ENCODE measurements at regions not wholly inside any gene's neighbourhood (a gene's known extent, or its start where the extent isn't known, plus 50 kb on each side); places are given as distances from the start of the nearest gene placed in this dataset.

- no peaks in the 10 kb centered on the region for H3K79me2 ChIP-seq (ENCODE audit: insufficient read depth, low read length)
These were observed 138.9 kb upstream of the COBL start for GRCh38 chr7:51455513-51455912.

GRCh38 chr7:51455086-51455485 is 138.5 kb upstream of the COBL start:
- H3K27me3 Mint-ChIP-seq (ENCODE audit: low read depth, unreplicated experiment), result peaks cover 12% of the 10 kb centered on the region
- FAIRE-seq, result no peak
- TF ChIP-seq EZH2 (IDR thresholded peaks at IDR 0.05; ENCODE audit: insufficient read depth, low read length) (no peak), CTCF (IDR thresholded peaks at IDR 0.05; ENCODE audit: insufficient read depth, low read depth, low read length) (no peak)

More at GRCh38 chr7:51455513-51455912, 138.9 kb upstream of the COBL start:
- no peak for TF ChIP-seq CTCF (IDR thresholded peaks at IDR 0.05; ENCODE audit: insufficient read depth, low read depth, low read length)
- TF ChIP-seq EZH2 (IDR thresholded peaks at IDR 0.05; ENCODE audit: insufficient read depth, low read length), result no peak
- H4K20me1 ChIP-seq (ENCODE audit: insufficient read depth, low read length), result no peaks in the 10 kb centered on the region
- H3K4me3 ChIP-seq (ENCODE audit: insufficient read depth, low read depth, low read length), result no peak overlapping the region
- H3K9ac ChIP-seq (ENCODE audit: low read length), result no peak overlapping the region
- no peak overlapping the region for H3K27ac Mint-ChIP-seq (ENCODE audit: unreplicated experiment)
- no peak overlapping the region for H3K4me2 ChIP-seq (ENCODE audit: low read length)
- peaks cover 12% of the 10 kb centered on the region for H3K27me3 Mint-ChIP-seq (ENCODE audit: low read depth, unreplicated experiment)
- H3K27ac ChIP-seq (ENCODE audit: low read depth, low read length), result no peak overlapping the region
- H2AFZ ChIP-seq (ENCODE audit: low read depth, low read length), result no peak overlapping the region
- no peak overlapping the region for H3K4me3 Mint-ChIP-seq (ENCODE audit: unreplicated experiment)
- H3K4me1 ChIP-seq (ENCODE audit: insufficient read depth, low read length), result no peaks in the 10 kb centered on the region
- H3K4me1 Mint-ChIP-seq (ENCODE audit: low read depth, unreplicated experiment), result no peaks in the 10 kb centered on the region
- H3K27me3 ChIP-seq (ENCODE audit: insufficient read depth, low read length), result no peaks in the 10 kb centered on the region
- no peaks in the 10 kb centered on the region for H3K36me3 Mint-ChIP-seq (ENCODE audit: low read depth, unreplicated experiment)
- no peaks in the 10 kb centered on the region for H3K9me3 ChIP-seq (ENCODE audit: insufficient read depth, low read depth, low read length)
- FAIRE-seq (no peak), DNase-seq (ENCODE audit: low read depth) (no peak)
- H3K36me3 ChIP-seq (ENCODE audit: insufficient read depth, low read length), result no peaks in the 10 kb centered on the region
- peaks cover 1% of the 10 kb centered on the region for H3K9me3 Mint-ChIP-seq (ENCODE audit: unreplicated experiment)

GRCh38 chr7:51452694-51453093 is 136.1 kb upstream of the COBL start:
- Histone ChIP-seq H4K20me1 (ENCODE audit: insufficient read depth, low read length) (no peaks in the 10 kb centered on the region), H3K4me1 (ENCODE audit: insufficient read depth, low read length) (no peaks in the 10 kb centered on the region), H3K27me3 (ENCODE audit: insufficient read depth, low read length) (no peaks in the 10 kb centered on the region), H3K4me2 (ENCODE audit: low read length) (no peak overlapping the region), H3K9ac (ENCODE audit: low read length) (no peak overlapping the region), H2AFZ (ENCODE audit: low read depth, low read length) (no peak overlapping the region), H3K4me3 (ENCODE audit: insufficient read depth, low read depth, low read length) (no peak overlapping the region), H3K36me3 (ENCODE audit: insufficient read depth, low read length) (no peaks in the 10 kb centered on the region), H3K79me2 (ENCODE audit: insufficient read depth, low read length) (no peaks in the 10 kb centered on the region), H3K9me3 (ENCODE audit: insufficient read depth, low read depth, low read length) (no peaks in the 10 kb centered on the region), H3K27ac (ENCODE audit: low read depth, low read length) (no peak overlapping the region)
- FAIRE-seq (no peak), DNase-seq (ENCODE audit: low read depth) (no peak)
- Mint-ChIP-seq H3K9me3 (ENCODE audit: unreplicated experiment) (no peaks in the 10 kb centered on the region), H3K4me3 (ENCODE audit: unreplicated experiment) (no peak overlapping the region), H3K4me1 (ENCODE audit: low read depth, unreplicated experiment) (no peaks in the 10 kb centered on the region), H3K27ac (ENCODE audit: unreplicated experiment) (no peak overlapping the region), H3K27me3 (ENCODE audit: low read depth, unreplicated experiment) (peaks cover 1% of the 10 kb centered on the region), H3K36me3 (ENCODE audit: low read depth, unreplicated experiment) (no peaks in the 10 kb centered on the region)
- TF ChIP-seq EZH2 (IDR thresholded peaks at IDR 0.05; ENCODE audit: insufficient read depth, low read length) (no peak), CTCF (IDR thresholded peaks at IDR 0.05; ENCODE audit: insufficient read depth, low read depth, low read length) (no peak)

More at GRCh38 chr7:51455086-51455485, 138.5 kb upstream of the COBL start:
- Histone ChIP-seq H3K9me3 (ENCODE audit: insufficient read depth, low read depth, low read length) (no peaks in the 10 kb centered on the region), H3K9ac (ENCODE audit: low read length) (no peak overlapping the region), H4K20me1 (ENCODE audit: insufficient read depth, low read length) (no peaks in the 10 kb centered on the region), H3K27ac (ENCODE audit: low read depth, low read length) (no peak overlapping the region), H2AFZ (ENCODE audit: low read depth, low read length) (no peak overlapping the region), H3K4me2 (ENCODE audit: low read length) (no peak overlapping the region), H3K4me1 (ENCODE audit: insufficient read depth, low read length) (no peaks in the 10 kb centered on the region), H3K4me3 (ENCODE audit: insufficient read depth, low read depth, low read length) (no peak overlapping the region), H3K36me3 (ENCODE audit: insufficient read depth, low read length) (no peaks in the 10 kb centered on the region), H3K79me2 (ENCODE audit: insufficient read depth, low read length) (no peaks in the 10 kb centered on the region), H3K27me3 (ENCODE audit: insufficient read depth, low read length) (no peaks in the 10 kb centered on the region)
- DNase-seq (ENCODE audit: low read depth), result no peak
- Mint-ChIP-seq H3K36me3 (ENCODE audit: low read depth, unreplicated experiment) (no peaks in the 10 kb centered on the region), H3K27ac (ENCODE audit: unreplicated experiment) (no peak overlapping the region), H3K4me1 (ENCODE audit: low read depth, unreplicated experiment) (no peaks in the 10 kb centered on the region), H3K9me3 (ENCODE audit: unreplicated experiment) (no peaks in the 10 kb centered on the region), H3K4me3 (ENCODE audit: unreplicated experiment) (no peak overlapping the region)

Measured in astrocyte (in vitro differentiated cells and primary cell).